Gastrocnemius medialis (tissue), 4 donors: ENCODE measurements at regions not wholly inside any gene's neighbourhood (a gene's known extent, or its start where the extent isn't known, plus 50 kb on each side); places are given as distances from the start of the nearest gene placed in this dataset.

Experiments
- POLR2A ChIP-seq, 2 donors: fragments of 450-650 bp; IDR thresholded peaks; one replicate each; pipeline ENCODE4 v1.6.1; 2017; ENCODE audit warnings: antibody characterized with exemption in 2 of 2, mild to moderate bottlenecking in 2 of 2, moderate library complexity in 2 of 2
- TF ChIP-seq, protein P1 (sequence below), 5 experiments: fragments of 450-650 bp in 3 of 5; fragments of 200-600 bp in 2 of 5; sonication (generic) in 2 of 5; IDR thresholded peaks in 4 of 5; conservative IDR thresholded peaks in 1 of 5; 1 replicate in 4 of 5; 2 replicates in 1 of 5; pipeline ENCODE4 v1.5.1; 2016 to 2019; ENCODE audit warnings: antibody characterized with exemption in 5 of 5, mild to moderate bottlenecking in 3 of 5, moderate library complexity in 3 of 5

DNA sequence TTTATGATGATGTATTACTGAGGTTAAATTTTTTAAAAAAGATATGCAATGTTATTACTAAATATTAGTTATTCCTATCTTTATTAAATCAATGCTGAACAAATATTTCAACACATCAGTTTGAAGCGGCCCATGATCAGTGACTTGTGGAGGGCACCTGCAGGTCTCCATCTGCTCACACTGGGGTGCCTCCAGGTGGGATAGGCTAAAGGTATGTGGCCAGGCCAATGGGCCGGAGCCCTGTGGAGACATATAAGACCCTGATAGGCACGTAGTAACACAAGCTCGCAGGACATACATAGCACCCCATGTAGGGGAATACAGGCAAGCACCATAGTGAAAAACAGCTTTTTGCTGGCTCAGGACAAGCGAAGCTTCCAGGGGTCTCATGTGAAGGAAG, 469.8 kb downstream of the ZNF536 start:
- TF ChIP-seq, protein P1, sequence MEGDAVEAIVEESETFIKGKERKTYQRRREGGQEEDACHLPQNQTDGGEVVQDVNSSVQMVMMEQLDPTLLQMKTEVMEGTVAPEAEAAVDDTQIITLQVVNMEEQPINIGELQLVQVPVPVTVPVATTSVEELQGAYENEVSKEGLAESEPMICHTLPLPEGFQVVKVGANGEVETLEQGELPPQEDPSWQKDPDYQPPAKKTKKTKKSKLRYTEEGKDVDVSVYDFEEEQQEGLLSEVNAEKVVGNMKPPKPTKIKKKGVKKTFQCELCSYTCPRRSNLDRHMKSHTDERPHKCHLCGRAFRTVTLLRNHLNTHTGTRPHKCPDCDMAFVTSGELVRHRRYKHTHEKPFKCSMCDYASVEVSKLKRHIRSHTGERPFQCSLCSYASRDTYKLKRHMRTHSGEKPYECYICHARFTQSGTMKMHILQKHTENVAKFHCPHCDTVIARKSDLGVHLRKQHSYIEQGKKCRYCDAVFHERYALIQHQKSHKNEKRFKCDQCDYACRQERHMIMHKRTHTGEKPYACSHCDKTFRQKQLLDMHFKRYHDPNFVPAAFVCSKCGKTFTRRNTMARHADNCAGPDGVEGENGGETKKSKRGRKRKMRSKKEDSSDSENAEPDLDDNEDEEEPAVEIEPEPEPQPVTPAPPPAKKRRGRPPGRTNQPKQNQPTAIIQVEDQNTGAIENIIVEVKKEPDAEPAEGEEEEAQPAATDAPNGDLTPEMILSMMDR (IDR thresholded peaks at IDR 0.05 in 4 of 5, conservative IDR thresholded peaks at IDR 0.05 in 1 of 5) = no peak
- no peak for TF ChIP-seq POLR2A (IDR thresholded peaks at IDR 0.05)
